Epithelial cell of proximal tubule (primary cell): ENCODE measurements at regions not wholly inside any gene's neighbourhood (a gene's known extent, or its start where the extent isn't known, plus 50 kb on each side); places are given as distances from the start of the nearest gene placed in this dataset.

Source experiments
- DNase-seq: peaks from one replicate; pipeline ENCODE4 v3.0.0-alpha.2; 2011; ENCODE audit warnings: low read depth
- H3K4me3 ChIP-seq: 2 replicates; pipeline ENCODE4 v1.5.1; 2011; ENCODE audit warnings: low read depth, mild to moderate bottlenecking, low read length
- CTCF ChIP-seq: conservative IDR thresholded peaks from 2 replicates; pipeline ENCODE4 v1.5.1; 2012; ENCODE audit warnings: low read depth, mild to moderate bottlenecking, low read length

GRCh38 chr12:107369006-107369405 lies 275.7 kb upstream of the CRY1 start:
- DNase-seq, result no peak
- no peak overlapping the region for H3K4me3 ChIP-seq
- TF ChIP-seq CTCF, result no peak

- no peak for DNase-seq
- no peak for TF ChIP-seq CTCF
- no peak overlapping the region for H3K4me3 ChIP-seq
These were observed 276.3 kb upstream of the CRY1 start for GRCh38 chr12:107369679-107370078.

GRCh38 chr12:107372229-107372658 lies 278.9 kb upstream of the CRY1 start:
- H3K4me3 ChIP-seq, result no peak overlapping the region
- DNase-seq, result no peak
- no peak for TF ChIP-seq CTCF

GRCh38 chr12:107373238-107373809 lies 280.0 kb upstream of the CRY1 start:
- no peak for DNase-seq
- no peak for TF ChIP-seq CTCF
- H3K4me3 ChIP-seq, result no peak overlapping the region

GRCh38 chr12:107374161-107374840 lies 281.0 kb upstream of the CRY1 start:
- TF ChIP-seq CTCF, result no peak
- no peak overlapping the region for H3K4me3 ChIP-seq
- DNase-seq, result no peak

- no peak for TF ChIP-seq CTCF
- DNase-seq, result no peak
These were observed 281.9 kb upstream of the CRY1 start for GRCh38 chr12:107375231-107375630.

More at GRCh38 chr12:107375231-107375630, 281.9 kb upstream of the CRY1 start:
- no peak overlapping the region for H3K4me3 ChIP-seq
